Activated CD4-positive, alpha-beta T cell treated with anti-CD3 and anti-CD28 coated beads, Interleukin-2, Interleukin-4, amounts not matched to agents 100 ng/mL and 50 ng/mL, durations not matched to agents 16 hours and 8 hours (primary cell): ENCODE measurements at regions not wholly inside any gene's neighbourhood (a gene's known extent, or its start where the extent isn't known, plus 50 kb on each side); places are given as distances from the start of the nearest gene placed in this dataset.

Source experiments
- DNase-seq: peaks from one replicate; pipeline ENCODE4 v3.0.0-alpha.2; 2020; ENCODE audit warnings: low spot score

DNA sequence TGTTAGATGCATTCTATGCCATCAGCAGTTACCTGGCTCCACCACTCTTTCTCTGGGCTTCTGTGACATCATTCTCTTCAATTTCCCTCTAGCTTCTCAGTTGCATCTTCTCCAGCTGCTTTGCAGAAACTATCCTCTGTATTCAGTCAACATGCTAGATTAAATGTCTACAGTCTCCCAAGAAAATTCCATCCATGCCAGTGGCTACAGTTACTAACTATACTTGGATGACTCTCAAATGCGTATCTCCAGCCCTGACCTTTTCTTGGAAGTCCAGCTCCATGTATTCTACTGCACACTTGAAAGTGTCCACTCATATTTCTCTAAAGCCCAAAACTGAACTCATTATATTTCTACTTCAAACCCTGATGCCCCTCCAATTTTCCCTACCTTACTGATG, 232.3 kb upstream of the TENM3 start:
- DNase-seq, result no peak

DNA sequence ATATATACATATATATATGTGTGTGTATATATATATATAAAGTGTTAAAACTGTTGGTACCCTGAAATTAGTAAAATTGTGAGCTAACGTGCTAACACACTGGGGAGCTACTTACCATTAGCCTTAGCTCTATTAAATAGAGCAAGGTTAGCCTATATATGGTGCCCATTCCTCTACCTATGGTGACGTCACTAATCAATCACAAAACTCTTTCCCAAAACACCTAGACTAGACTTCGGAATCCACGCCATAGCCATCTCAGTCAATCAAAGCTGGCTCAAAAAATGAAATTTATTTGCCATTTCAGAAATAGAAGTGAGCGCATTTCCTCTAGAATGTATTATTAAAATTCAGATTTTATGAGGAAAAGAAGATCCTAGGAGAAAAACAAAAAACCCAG, 229.0 kb upstream of the TENM3 start:
- DNase-seq, result no peak

DNA sequence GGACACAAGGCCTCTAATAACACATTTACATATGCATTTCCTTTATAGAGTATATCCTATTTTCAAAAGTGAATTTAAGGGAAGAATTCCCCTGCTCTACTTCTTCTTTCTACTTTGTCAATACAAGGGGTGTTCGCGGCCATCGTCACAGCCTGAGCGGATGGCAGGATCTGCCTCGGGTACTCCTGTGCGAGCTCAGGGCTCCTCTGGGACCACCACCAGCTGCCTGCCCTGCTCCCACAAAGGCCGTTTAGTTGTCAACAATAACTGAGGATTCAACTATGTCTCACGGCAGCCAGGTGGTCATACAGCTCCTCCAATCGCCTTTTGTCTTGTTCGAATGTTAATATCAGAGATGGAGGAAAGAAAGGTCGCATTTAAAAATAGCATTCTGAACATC, 228.2 kb upstream of the TENM3 start:
- no peak for DNase-seq

DNA sequence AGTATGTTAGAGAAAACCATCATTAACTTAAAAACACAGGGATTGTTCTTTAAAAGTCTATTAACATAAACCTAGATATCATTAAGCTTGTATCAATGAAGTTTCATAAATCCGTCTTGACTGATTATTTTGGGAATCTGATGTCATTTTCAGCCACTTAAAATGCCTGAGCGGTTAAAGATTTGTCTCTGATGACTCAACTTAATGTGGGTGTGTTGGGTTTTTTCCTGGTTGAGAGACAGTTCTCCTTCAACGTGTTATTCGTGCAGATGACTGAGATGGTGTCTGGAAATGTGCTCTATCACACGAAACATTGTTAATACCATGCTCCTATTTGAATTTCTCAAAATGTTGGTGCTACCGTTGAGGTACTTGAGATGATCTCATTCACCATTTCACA, 227.3 kb upstream of the TENM3 start:
- DNase-seq, result no peak

DNA sequence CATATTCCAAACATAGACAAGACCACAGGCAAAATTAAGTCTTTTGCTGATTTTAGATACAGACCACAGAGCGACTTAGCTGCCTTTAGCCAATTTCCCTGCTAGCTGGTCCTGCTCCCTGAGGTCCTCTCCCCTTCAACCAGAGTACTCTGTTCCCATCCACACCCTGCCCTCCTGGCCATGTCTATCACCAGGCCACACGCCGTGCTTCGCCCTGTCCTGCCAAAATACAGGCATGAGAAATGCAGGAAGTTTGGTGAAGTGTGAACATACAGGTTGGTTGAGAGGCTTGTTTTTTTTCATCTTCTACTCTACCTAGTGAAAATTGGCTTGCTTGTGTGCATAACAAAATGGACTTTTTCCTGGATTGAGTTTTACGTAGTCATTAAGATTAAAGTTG, 226.2 kb upstream of the TENM3 start:
- DNase-seq, result no peak

DNA sequence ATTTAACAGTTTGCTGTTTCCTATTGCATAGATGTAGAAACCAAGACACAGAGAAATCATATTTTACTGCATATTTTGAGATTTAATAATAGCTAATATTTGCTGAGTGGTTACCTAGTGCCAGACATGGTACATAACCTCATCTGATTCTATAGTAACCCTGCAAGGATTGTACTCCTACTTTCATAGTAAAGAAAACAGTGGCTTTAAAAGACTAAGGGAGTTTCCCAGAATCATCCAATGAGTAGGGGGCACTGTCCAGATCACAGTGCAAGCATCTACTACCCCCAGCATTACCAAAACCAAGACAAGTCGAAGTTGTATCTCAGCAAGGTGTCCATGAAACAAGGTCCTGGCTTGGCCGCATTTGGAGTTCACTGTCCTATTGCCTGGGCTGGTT, 224.5 kb upstream of the TENM3 start:
- no peak for DNase-seq

DNA sequence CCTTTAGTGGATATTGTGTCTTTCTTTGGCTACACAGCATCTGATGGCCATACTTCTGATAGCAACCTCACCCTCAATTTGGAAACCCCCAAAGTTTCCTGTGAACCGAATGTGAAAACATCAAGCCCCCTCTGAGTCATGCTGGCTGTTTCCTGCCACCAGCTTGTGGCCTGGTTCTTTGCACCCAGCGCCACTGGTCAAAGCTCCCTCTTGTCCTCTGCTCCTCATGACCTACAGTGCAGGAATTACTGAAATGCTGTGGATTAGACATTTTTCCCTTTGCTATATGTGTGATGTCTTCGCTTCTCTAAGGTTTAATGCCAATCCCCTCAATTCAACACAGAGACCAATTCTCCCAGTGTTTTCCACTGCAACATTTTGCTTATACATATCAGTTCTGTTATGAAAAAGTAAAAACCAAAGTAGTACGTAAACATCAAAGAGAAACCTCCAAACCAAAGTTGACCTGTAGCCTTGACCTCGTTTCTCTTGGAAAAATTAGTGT, 224.0 kb upstream of the TENM3 start:
- peak; percentile 39 for DNase-seq

DNA sequence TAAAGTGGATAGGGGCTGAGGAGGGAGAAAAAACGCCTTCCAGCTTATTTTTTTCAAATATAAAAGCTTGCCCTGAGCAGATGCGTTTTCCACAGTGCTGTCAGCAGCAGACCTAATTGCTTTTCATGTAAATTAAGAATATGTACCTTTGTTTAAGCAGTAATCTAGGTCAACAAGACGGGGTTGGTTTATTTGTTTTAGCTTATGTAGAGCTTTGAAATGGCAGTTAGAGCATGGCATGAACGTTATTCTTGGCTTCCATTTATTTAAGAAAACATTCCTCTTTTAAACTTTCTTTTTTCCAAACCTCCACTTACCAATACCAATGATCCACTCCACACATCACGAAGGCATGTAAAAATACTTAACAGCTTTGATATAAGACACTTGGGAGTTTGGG, 220.3 kb upstream of the TENM3 start:
- no peak for DNase-seq

DNA sequence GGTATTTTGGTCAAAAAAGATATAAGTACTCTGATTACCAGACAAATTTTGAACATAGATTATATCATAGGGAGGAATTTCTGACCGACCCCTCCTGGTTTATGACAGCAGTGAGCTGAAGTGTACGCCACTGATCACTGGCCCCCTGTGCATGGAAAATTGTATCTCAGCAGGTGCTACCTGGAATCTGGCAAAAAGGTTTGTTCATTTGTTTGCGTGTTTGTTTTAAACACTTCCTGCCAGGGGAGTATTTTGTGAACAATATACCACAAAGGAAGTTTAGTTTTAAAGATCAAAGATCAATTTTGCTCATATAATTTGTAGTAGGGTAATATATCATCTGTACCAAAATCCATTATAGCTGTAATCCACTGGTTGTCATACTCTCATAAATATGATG, 219.7 kb upstream of the TENM3 start:
- DNase-seq, result no peak

DNA sequence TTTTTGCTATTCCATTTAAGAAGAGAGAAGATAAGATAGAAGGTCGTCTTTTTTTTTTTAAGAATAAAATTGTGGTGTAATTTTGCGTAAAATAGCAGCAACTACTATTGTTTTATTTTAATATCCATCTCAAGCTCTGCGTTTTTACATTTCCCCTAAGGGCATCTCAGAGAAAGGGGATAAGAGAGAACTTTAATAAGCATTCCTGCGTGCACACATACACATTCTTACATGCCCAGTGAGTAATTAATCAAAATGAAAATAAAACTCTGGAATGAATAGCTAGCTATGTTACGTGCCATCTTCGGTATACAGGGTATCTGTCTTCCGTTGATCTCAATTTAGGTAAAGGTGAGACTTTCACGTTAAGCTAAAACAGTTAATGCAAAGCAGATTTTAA, 200.3 kb upstream of the TENM3 start:
- DNase-seq, result no peak

DNA sequence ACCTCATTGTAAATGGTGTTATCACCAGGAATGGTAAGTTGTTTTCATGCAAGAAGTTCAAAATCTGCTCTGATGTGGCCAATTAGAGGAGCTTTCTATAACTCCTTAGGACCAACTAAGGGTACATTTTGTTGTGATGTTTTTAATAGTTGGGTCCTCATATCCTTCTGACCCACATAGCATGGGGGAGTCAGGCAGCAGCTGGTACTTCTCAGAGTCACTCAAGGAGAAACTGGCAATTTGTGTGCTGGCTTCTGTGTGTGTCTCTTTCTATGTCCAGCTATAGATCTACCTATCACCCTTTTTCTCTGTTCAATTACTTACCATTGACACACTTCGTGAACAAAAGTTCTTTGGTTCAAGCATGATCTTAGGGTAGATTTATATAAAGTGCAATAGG, 194.3 kb upstream of the TENM3 start:
- no peak for DNase-seq

DNA sequence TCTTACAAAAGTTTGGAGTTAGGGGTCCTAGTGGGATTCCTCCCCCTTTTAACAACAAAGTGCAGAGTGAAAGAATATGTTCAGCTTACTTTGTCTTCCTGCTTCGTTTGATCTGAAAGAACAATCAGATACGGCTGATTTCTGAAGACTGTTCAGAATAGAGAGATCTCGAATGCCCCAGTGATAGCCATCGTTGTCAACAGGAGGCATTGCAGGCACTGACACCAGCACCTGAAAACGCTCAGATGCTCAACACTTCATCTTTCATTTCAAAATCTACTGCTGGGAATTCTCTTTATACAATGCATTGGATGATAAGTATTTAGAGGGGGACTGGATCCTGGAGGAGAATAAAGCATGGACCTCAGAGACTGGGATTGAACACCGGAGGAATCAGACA, 186.3 kb upstream of the TENM3 start:
- no peak for DNase-seq

DNA sequence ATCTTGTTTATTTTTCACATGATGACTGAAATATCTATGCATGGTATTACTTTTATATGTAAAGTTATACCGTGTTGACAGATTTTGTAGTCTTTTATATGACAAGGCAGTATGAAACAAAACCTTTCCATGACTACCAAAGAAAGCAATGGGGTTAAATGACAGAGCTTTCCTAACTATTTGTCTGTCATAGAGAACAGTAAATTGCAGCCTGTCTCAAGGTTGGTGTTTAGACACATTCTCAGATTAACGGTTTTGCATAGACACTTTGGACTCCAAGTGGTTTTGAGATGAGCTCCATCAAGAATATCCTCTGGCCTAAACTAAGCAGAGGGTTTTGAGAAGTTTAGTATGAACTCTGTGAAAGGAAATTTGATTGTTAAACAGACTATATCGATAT, 180.7 kb upstream of the TENM3 start:
- no peak for DNase-seq

DNA sequence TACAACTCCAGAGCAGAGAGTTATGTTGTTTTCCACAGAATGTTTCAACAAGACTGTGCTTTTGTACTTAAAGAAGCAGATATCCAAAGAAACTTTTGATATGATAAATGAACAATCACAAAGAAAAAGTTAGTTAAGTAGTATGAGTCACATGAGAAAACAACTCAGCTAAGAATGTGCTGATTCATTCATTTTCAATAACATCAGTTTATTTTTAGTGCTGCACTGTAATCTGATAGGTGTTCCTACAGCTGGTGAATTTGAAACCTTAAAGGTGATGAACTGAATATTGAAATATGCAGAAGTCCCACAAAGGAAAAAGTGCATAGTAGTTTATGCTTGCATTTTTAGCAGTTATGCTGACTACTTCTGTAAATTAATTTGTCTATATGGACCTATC, 180.3 kb upstream of the TENM3 start:
- no peak for DNase-seq

DNA sequence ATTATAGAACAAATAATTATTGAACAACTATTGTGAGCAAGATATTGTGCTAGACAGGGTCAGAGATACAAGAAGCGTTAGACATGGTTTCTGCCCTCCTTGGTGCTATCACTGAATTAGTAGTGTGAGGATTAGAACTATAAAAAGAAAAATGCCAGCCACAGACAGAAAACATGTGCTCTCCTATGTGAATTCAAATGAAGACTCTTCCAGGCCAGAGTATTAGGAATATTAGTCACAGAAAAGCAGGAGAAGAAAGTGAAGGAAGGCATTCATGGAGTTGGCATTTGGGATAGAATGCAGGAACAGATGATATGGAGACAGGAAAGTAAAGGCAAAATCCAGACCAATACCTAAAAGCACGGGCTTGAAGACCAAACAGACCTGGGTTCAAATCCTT, 179.6 kb upstream of the TENM3 start:
- no peak for DNase-seq

DNA sequence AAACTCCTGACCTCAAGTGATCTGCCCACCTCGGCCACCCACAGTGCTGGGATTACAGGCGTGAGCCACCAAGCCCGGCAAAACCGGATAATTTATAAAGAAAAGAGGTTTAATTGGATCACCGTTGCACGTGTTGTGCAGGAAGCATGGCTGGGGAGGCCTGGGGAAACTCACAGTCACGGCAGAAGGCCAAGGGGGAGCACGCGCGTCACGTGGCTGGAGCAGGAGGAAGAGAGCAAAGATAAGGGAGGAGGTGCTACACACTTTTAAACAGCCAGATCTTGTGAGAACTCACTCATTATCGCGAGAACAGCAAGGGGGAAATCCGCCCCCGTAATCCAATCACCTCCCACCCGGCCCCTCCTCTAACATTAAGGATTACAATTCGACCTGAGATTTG, 177.9 kb upstream of the TENM3 start:
- no peak for DNase-seq

DNA sequence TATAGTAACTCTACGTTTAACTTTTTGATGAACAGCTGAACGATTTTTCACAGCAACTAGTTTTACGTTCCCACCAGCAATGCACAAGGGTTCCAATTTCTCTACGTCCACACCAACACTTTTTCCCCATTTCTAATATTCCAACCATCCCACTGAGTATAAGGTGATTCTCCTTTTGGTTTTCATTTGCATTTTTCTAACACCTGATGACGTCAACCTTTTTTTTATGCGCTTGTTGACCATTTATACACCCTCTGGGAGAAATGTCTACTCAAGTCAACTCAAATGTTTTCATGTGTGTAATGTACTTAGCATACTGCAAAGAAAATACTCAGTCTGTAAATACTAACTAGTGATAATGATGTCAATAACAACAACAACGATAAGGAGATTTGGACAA, 177.2 kb upstream of the TENM3 start:
- DNase-seq, result no peak

DNA sequence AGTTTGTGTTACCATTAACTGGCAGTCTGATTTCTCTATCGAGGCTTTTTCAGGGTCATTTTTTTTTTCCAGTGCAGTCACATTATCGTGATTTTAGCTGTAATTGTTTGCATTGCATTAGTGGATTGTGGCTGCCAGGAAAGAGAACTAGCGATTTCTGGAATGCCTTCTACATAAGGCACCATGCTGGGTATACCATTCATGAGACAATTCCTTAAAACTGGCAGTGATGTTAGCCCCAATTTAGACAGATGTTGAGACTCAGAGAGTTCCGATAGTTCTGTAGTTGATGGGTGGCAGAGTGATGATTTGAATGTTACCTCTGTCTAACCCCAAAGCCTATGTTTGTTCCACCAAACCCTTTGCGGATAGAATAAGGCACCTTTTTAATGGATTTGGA, 175.4 kb upstream of the TENM3 start:
- DNase-seq, result no peak

DNA sequence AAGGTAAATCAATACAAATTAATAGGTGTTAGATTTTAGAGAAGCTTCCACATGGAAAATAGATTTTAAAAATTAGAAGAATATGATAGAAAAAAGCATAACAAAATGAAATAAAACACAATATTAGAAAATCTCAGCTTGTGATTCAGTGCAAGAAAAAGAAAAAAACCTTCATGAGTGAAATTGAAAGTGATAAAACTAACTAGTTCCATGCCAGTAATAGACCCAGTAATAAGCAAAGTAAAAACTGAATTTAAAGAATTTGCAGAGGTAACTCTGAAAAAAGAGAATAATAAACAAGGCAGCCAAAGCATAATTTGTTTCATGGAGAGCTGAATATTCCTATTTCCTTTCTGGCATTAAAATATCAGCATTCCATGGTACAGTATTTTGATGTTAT, 174.3 kb upstream of the TENM3 start:
- no peak for DNase-seq

DNA sequence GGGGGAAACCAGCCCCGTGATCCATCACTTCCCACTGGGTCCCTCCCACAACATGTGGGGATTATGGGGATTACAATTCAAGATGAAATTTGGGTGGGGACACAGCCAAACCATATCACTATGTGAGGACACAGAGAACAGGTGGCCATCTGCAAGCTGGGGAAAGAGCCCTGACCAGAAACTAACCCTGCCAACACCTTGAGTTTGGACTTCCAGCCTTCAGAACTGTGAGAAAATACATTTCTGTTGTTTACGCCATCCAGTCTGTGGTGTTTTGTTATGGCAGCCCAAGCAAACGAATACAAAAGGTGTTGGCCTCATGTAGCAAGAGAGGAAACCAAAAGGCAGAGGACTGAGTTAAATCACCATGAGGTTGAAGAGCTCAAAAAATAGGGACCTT, 169.9 kb upstream of the TENM3 start:
- no peak for DNase-seq

DNA sequence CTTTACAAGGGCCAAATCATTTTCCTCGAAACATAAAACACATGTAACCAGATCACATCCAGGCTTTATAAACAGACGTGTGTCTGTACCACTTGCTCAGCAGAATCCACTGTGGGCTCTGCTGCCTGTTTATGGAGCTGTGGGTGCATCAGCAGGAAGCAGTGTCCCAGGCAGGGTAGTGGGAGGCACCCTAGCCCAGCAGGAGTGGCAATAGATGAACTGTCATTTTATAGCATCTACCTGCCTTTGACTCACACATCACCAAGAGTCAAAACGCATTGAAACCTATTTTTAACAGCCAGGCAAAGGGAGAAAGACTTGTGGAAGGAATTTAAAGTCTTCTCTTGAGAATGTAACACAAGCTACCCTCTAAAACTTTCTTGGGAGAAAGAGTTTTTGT, 169.1 kb upstream of the TENM3 start:
- DNase-seq, result no peak

DNA sequence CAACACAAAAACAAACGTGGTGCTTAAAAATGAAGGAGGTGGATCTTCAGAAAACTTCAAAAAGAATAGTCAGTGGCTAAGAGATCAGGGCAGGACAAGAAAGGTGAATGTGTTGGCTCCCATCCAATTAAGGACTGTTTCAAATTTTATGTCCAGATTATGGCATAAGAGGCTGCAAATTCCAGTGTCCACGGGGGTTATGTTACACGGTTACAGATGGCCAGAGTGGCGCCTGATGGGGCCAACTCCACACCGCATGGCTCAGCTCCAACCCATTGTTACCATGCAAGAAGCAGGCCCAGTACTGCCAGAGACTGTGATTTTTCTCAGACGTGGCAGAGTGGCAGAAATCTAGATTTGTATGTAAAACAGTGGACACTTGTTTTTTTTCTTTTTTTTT, 168.4 kb upstream of the TENM3 start:
- DNase-seq, result no peak

DNA sequence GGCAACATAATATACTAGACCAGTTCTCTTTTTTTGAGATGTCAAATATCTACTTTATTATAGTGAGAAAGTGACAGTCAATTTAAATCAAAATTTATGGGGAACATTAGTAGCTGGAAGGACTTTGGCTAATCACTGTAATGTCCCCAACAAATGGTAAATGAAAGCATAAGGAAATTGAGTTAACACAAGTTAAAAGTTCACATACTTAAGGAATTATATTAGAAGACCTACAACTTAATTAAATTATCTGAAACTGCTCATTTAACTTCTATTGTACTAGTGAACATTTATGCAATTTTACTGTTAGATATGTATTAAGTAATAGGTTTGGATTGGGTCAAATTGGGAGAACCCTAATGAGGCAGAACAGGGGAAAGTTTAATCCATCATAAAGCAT, 160.3 kb upstream of the TENM3 start:
- DNase-seq, result no peak

DNA sequence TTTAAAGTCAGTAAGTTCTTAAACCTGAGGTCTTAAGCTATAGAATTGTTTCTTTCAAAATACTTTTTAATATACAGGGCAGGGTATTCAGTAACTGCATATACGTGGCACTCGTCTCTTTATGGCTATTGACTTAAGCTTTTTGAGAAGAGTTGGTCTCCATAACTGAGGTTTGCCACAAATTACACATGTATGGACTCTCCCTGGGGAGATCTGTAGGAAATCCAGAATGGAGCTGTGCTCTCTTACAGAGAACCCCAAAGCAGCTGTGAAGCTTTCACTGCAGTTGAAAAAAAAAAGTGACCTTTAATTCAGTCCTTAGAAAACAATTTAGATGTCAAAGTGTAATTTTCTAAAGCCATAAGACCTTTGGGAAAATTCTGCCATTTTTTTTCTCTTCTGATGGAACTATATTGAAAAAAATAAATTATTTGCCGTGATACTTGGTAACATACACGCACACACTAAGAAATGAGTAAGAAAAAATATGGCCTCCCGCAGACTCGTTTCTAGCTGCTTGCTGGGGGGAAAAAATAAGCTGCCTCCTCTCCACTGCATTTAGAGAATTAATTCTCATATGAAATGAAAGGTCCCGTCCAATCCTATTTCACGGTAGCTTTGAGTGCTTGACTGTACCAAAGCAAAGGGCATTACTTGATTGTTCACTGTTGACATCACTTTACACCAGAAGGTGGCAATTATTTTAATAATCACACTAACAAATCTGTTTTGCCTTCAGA, 159.4 kb upstream of the TENM3 start:
- no peak for DNase-seq

DNA sequence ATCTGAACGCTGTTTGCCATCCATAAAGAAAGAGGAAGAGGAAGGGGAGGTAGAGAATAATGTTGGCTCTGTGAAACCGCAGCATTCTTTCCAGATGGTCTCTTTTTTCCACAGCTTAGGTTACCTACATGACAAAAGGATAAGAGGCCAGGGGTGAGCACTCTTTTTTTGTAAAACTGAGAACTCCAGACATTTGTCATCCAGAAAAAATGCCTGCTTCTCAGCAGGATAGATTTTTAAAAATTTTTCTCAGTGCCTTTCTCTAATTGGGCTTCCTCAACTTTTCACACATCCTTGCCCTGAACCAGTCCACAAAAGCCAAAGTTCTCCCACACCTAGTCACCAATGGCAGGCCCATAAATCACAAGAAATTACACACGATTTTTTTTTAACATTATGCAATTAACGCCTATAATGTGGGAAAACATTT, 158.1 kb upstream of the TENM3 start:
- DNase-seq, result no peak
